Transverse colon (tissue), 4 donors: ENCODE measurements at regions not wholly inside any gene's neighbourhood (a gene's known extent, or its start where the extent isn't known, plus 50 kb on each side); places are given as distances from the start of the nearest gene placed in this dataset.

Experiments
- CTCF ChIP-seq, 5 experiments: fragments of 200-600 bp in 3 of 5; fragments of 450-650 bp in 2 of 5; sonication (generic) in 3 of 5; IDR thresholded peaks; 1 replicate in 2 of 5; 2 replicates in 3 of 5; pipeline ENCODE4 v1.5.1; 2016 to 2017; ENCODE audit warnings: antibody characterized with exemption in 5 of 5, inconsistent platforms in 3 of 5, mild to moderate bottlenecking in 2 of 5, moderate library complexity in 1 of 5
- EP300 ChIP-seq: sonication (generic); formaldehyde crosslinking; IDR thresholded peaks from one replicate; pipeline ENCODE4 v1.6.1; 2017; ENCODE audit warnings: antibody characterized with exemption, low read depth
- POLR2A ChIP-seq: fragments of 450-650 bp; IDR thresholded peaks from one replicate; pipeline ENCODE4 v1.6.1; 2016; ENCODE audit warnings: antibody characterized with exemption, mild to moderate bottlenecking, moderate library complexity
- POLR2AphosphoS5 ChIP-seq, 3 donors: sonication (generic); formaldehyde crosslinking; IDR thresholded peaks; one replicate each; pipeline ENCODE4 v1.6.1; 2016; ENCODE audit warnings: antibody characterized with exemption in 3 of 3

DNA sequence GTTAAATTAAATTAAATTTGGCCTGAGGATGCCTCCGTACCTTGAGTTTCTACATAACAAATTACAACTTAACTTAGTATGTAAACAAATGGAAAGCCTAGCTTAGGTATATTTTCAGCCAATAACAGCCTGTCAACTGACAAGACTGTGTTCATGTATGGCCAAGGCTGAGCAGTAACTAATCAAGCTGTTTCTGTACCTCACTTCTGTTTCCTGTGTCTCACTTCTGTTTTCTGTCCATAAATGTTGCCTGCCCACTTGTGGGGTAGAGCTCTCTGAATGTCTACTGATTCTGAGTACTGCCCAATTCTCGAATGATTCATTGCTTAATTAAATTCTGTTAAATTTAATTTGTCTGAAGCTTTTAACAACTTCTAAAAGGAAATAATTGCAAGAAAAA lies 445.2 kb downstream of the PCDH11X start:
- TF ChIP-seq POLR2AphosphoS5 (IDR thresholded peaks at IDR 0.05) = no peak
- TF ChIP-seq CTCF (IDR thresholded peaks at IDR 0.05) = no peak
- TF ChIP-seq POLR2A = no peak
- TF ChIP-seq EP300 = no peak
